Transverse colon (tissue), 3 donors: ENCODE measurements at regions not wholly inside any gene's neighbourhood (a gene's known extent, or its start where the extent isn't known, plus 50 kb on each side); places are given as distances from the start of the nearest gene placed in this dataset.

ENCODE experiments used
- EP300 ChIP-seq: sonication (generic); formaldehyde crosslinking; IDR thresholded peaks from one replicate; pipeline ENCODE4 v1.6.1; 2017; ENCODE audit warnings: antibody characterized with exemption, low read depth
- POLR2A ChIP-seq: fragments of 450-650 bp; IDR thresholded peaks from one replicate; pipeline ENCODE4 v1.6.1; 2016; ENCODE audit warnings: antibody characterized with exemption, mild to moderate bottlenecking, moderate library complexity
- TF ChIP-seq, protein P1 (sequence below), 5 experiments: fragments of 200-600 bp in 3 of 5; fragments of 450-650 bp in 2 of 5; sonication (generic) in 3 of 5; IDR thresholded peaks; 1 replicate in 2 of 5; 2 replicates in 3 of 5; pipeline ENCODE4 v1.5.1; 2016 to 2017; ENCODE audit warnings: antibody characterized with exemption in 5 of 5, inconsistent platforms in 3 of 5, mild to moderate bottlenecking in 2 of 5, moderate library complexity in 1 of 5

DNA sequence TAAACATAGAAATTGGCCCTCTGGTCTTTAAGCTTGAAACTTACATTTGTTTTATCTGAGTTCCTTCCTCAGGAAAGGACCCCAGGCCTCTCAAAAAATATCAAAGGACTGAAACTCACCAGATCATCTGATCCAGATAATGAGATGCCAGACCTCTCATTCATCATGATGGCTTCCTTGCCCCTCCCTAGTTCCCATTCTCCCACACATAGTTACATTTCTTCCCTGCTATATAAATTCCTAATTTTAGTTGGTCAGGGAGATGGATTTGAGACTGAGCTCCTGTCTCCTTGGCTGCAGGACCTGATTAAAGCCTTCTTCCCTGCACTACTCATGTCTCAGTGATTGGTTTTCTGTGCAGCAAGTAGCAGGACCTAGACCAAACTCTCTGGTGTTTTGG, 119.4 kb upstream of the SPIN1 start:
- TF ChIP-seq, protein P1, sequence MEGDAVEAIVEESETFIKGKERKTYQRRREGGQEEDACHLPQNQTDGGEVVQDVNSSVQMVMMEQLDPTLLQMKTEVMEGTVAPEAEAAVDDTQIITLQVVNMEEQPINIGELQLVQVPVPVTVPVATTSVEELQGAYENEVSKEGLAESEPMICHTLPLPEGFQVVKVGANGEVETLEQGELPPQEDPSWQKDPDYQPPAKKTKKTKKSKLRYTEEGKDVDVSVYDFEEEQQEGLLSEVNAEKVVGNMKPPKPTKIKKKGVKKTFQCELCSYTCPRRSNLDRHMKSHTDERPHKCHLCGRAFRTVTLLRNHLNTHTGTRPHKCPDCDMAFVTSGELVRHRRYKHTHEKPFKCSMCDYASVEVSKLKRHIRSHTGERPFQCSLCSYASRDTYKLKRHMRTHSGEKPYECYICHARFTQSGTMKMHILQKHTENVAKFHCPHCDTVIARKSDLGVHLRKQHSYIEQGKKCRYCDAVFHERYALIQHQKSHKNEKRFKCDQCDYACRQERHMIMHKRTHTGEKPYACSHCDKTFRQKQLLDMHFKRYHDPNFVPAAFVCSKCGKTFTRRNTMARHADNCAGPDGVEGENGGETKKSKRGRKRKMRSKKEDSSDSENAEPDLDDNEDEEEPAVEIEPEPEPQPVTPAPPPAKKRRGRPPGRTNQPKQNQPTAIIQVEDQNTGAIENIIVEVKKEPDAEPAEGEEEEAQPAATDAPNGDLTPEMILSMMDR (IDR thresholded peaks at IDR 0.05) = no peak
- TF ChIP-seq EP300 (no peak), POLR2A (no peak)
